ENCODE measurements at regions not wholly inside any gene's neighbourhood (a gene's known extent, or its start where the extent isn't known, plus 50 kb on each side); places are given as distances from the start of the nearest gene placed in this dataset.

DNA sequence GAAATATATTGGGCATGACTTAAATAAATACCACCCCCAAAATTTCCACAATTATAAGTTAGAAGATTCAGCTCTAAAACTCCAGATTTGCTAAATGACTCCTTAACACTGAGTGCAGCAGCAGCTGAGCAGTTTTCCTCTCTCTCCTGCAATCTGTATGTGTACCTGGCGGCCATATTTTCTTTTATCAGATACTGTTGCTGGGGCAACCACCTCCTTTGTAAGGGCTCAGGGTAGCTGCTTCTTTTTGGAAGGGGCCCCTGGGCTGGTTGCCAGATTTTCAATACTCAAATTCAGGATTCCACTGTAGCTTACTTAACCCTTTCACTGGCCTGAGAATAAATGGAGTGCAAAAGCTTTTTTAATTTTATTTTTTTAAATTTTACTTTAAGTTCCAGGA lies 197.0 kb downstream of the TAF11L14 start:
- ATAC-seq (ENCODE audit: low FRiP score) (no peak), DNase-seq (ENCODE audit: low spot score) (no peak)
- TF ChIP-seq, protein P1, sequence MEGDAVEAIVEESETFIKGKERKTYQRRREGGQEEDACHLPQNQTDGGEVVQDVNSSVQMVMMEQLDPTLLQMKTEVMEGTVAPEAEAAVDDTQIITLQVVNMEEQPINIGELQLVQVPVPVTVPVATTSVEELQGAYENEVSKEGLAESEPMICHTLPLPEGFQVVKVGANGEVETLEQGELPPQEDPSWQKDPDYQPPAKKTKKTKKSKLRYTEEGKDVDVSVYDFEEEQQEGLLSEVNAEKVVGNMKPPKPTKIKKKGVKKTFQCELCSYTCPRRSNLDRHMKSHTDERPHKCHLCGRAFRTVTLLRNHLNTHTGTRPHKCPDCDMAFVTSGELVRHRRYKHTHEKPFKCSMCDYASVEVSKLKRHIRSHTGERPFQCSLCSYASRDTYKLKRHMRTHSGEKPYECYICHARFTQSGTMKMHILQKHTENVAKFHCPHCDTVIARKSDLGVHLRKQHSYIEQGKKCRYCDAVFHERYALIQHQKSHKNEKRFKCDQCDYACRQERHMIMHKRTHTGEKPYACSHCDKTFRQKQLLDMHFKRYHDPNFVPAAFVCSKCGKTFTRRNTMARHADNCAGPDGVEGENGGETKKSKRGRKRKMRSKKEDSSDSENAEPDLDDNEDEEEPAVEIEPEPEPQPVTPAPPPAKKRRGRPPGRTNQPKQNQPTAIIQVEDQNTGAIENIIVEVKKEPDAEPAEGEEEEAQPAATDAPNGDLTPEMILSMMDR (IDR thresholded peaks at IDR 0.05): no peak

DNA sequence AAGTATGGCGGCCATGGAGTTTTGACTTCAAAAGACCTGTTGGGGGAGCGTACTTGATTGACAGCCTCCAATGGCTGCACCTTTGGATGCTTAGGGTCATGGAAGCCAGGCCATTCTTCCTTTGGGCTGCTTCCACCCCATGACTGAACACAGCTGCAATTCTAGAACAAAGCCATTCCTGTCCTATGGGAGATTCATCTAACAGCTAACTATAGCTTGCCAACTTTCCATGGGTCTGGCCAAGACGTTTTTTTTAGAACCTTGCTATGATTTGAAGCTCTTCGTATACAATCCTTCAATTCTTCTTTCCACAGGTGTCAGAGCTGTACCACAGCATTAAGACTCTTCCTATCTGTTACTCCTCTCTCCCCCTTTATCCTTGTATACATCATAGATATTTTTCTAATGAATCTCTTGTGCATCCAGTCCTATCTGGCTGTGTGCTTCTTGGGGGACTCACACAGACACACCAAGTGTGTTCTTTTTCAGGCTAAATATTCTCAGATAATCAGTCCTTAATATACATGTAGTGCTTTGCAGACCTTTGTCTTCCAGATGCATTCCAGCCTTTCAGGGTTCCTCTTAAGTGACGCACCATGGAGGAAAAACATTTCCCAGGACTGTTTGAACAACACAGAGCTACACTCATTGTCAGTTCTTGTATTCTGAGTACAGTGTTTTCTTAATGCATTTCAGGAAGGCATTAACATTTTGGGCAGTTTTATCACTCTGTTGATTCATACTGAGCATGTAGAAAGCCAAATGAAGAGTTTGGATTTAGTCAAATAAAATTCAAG lies 198.9 kb downstream of the TAF11L14 start:
- ATAC-seq (ENCODE audit: low FRiP score) (no peak), DNase-seq (ENCODE audit: low spot score) (no peak)
- TF ChIP-seq, protein P1 (IDR thresholded peaks at IDR 0.05): no peak

DNA sequence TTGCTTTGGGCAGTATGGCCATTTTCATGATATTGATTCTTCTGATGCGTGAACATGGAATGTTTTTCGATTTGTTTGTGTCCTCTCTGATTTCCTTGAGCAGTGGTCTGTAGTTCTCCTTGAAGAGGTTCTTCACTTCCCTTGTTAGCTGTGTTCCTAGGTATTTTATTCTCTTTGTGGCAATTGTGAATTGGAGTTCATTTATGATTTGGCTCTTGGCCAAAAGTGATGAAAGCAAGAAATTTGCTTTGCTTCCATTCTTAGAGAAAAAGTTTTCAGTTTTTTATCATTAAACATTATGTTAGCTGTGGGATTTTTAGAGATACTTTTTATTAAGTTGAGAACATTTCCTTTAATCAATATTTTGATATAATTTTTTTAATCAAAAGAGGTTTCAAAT lies 203.5 kb downstream of the TAF11L14 start:
- no peak for ATAC-seq (ENCODE audit: low FRiP score)
- no peak for DNase-seq (ENCODE audit: low spot score)
- TF ChIP-seq, protein P1 (IDR thresholded peaks at IDR 0.05): no peak

DNA sequence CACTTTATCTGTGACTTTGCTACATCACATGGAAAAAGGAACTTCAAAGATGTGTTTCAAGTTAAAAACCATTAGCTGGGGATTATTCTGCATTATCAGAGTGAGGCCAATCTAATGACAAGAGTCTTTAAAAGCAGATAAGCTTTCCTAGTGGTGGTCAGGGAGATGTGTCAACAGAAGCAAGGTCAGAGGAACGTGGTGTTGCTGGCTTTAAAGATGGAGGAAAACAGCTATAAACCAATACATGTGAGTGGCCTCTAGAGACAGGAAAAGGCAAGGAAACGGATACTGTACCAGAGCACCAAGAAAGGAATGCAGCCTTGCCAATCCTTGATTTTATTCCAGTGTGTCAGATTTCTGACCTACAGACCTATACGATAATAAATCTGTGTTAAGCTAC lies 204.2 kb downstream of the TAF11L14 start:
- ATAC-seq (ENCODE audit: low FRiP score): no peak
- TF ChIP-seq, protein P1 (IDR thresholded peaks at IDR 0.05): no peak
- no peak for DNase-seq (ENCODE audit: low spot score)

DNA sequence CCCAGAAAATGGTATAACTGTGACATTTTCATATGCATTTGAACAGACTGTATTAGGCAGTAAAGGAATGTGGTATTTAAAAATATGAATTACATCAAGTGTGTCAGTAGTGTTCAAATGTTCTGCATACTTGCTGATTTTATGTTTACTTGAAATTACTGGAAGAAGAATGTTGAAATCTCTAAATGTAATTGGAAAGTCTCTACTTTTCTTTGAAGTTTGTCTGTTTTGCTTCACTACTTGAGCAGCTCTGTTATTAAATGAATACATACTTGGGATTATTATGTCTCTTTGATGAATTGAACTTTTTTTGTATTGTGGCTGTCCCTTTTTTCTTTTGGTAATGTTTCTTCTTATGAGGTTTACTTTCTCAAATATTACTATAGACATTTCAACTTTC lies 205.6 kb downstream of the TAF11L14 start:
- TF ChIP-seq, protein P1 (IDR thresholded peaks at IDR 0.05): no peak
- DNase-seq (ENCODE audit: low spot score): no peak
- ATAC-seq (ENCODE audit: low FRiP score): peak; percentile 70

DNA sequence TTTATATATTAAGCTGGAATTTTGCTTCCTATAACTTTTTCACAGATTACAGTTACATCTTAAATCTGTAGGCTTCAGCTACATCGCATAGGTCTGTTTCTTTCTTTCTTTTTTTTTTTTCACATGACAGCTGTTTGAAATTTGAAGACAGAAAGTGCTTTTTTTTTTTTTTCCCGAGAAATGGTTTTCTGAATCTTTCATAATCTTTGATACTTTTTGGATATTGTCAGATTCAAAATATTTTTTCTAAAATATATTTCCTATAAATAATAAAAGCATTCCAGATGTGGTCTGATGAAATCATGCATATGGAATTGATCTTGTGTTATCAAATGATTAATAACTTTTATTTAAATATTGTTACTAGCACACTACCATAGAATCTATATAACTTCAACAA lies 212.2 kb downstream of the TAF11L14 start:
- TF ChIP-seq, protein P1 (IDR thresholded peaks at IDR 0.05): no peak
- DNase-seq (ENCODE audit: low spot score): no peak
- ATAC-seq (ENCODE audit: low FRiP score): no peak

DNA sequence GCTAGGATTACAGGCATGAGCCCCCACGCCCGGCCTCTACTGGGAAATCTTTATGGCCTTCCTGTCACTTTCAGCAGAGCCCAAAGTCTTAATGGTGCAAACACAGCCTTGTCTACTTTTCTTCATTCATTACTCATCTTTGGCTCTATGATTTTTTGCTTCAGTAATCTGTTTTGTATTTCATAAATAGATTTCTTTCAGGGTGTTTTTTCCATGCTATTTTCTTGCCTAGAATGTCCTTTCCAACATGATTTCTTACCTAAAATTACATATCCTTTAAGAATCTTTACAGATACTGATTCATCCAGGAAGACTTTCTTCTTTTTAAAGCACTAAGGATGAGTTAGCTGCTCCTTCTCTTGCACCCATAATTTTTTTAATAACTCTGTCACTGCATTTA lies 213.0 kb downstream of the TAF11L14 start:
- TF ChIP-seq, protein P1 (IDR thresholded peaks at IDR 0.05): no peak
- DNase-seq (ENCODE audit: low spot score) (no peak), ATAC-seq (ENCODE audit: low FRiP score) (no peak)

All from omental fat pad (tissue), 3 donors.